IPS-20b (cell line): ENCODE measurements at regions not wholly inside any gene's neighbourhood (a gene's known extent, or its start where the extent isn't known, plus 50 kb on each side); places are given as distances from the start of the nearest gene placed in this dataset.
"Not testable (repeated sequence)": the region's sequence is repeated elsewhere in the genome, so short reads cannot be mapped to it uniquely, and the experiment has no call there.

ENCODE experiments used
- H3K27ac ChIP-seq: one replicate; pipeline ENCODE4 v1.5.1; 2013; ENCODE audit warnings: low read length
- H3K27me3 ChIP-seq: 2 replicates; pipeline ENCODE4 v1.6.1; 2013; ENCODE audit warnings: mild to moderate bottlenecking, low read length, inconsistent platforms; ENCODE audit not compliant: insufficient read depth
- H3K36me3 ChIP-seq: 2 replicates; pipeline ENCODE4 v1.6.1; 2013; ENCODE audit warnings: low read depth, mild to moderate bottlenecking, inconsistent platforms, low read length, moderate library complexity; ENCODE audit not compliant: insufficient read depth
- H3K4me1 ChIP-seq: 2 replicates; pipeline ENCODE4 v1.6.1; 2013; ENCODE audit warnings: mild to moderate bottlenecking, control low read depth, inconsistent platforms, low read length, moderate library complexity; ENCODE audit not compliant: insufficient read depth
- H3K4me3 ChIP-seq: 2 replicates; pipeline ENCODE4 v1.5.1; 2013; ENCODE audit warnings: mild to moderate bottlenecking, low read length, inconsistent platforms
- H3K9ac ChIP-seq: 2 replicates; pipeline ENCODE4 v1.6.1; 2013; ENCODE audit warnings: low read depth, mild to moderate bottlenecking, inconsistent platforms, low read length, moderate library complexity
- H3K9me3 ChIP-seq: 2 replicates; pipeline ENCODE4 v1.6.1; 2013; ENCODE audit warnings: mild to moderate bottlenecking, low read depth, low read length, inconsistent platforms; ENCODE audit not compliant: insufficient read depth

DNA sequence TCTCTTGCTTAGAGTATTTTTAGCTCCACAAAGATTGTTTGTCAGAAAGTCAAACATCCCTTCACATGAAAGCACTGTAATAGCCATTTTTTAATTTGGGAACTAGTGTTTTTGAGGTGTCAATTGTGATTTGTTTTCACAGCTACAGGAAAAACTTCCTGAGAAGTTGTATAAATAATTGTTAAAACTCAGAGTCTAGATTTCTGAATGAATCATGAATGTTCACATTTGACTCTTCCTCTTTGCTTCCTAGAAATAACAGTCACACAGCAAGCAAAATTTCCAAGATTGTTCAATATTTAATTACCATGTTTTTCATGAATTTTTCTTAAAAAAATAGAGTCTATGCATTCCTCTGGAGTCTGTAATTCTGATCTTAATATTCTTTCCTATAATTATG lies 156.9 kb upstream of the SLC7A11 start:
- H3K9ac ChIP-seq, result no peak overlapping the region
- peaks cover 15% of the 10 kb centered on the region; the same call in 1 of the 2 replicates for H3K4me1 ChIP-seq
- peaks cover 31% of the 10 kb centered on the region; the same call in 1 of the 2 replicates for H3K27me3 ChIP-seq
- H3K36me3 ChIP-seq, result no peaks in the 10 kb centered on the region
- H3K9me3 ChIP-seq, result no peaks in the 10 kb centered on the region
- H3K27ac ChIP-seq, result no peak overlapping the region
- no peak overlapping the region for H3K4me3 ChIP-seq

DNA sequence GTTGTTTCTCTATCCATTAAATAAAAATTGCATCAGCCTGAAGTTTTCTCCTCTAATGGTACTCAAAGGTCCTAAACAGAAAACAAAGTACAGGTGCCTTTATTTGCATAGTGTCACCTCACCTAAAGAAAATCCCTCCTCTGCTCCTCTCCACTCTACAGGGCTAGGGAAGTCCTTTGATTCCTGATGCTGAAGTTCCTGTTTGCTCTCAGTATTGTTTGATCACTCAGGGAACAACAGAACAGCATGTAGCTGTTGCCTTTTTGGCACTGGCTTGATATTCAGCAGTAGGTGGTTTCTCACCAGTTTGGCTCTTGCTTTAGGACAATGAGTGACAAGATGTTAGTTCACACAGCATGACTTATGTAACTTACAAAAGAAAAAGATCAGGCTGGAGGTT lies 156.2 kb upstream of the SLC7A11 start:
- Histone ChIP-seq H3K27ac (no peak overlapping the region), H3K9ac (no peak overlapping the region), H3K27me3 (peaks cover 31% of the 10 kb centered on the region; the same call in 1 of the 2 replicates), H3K4me3 (no peak overlapping the region), H3K36me3 (no peaks in the 10 kb centered on the region), H3K9me3 (no peaks in the 10 kb centered on the region), H3K4me1 (peaks cover 15% of the 10 kb centered on the region; the same call in 1 of the 2 replicates)

DNA sequence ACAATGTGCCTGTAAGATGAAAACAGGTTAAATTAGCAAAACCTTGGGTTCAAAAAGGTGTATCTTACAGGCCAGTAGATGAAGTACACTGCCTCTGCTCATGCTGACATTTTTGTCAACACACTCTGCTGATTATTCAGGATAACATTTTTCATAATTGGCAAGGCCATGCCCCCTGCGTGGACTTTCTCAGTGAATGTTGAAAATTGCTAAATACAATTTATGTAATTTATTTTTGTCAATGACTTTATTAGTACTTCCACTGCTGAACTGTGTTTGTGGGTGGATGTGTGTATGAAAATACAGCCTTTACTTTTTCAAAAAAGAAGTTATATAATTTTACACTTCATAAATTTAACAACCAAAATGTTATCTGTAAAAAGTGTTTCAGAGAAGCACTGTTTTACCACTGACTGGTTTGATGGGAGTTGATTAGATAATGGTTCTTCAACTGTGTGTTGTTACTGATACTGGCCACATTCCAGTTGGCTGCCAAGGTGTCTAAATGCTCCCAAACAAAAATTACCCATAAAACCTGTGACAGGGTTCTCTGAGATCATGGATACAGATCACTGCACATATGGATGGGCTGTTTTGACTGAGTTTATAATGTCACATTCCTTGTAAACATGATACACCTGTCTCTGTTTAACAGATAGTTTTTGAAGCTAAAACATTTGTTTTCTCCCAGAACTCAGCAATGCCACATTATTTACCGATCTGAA lies 151.9 kb upstream of the SLC7A11 start:
- H3K4me3 ChIP-seq, result no peak overlapping the region
- no peak overlapping the region for H3K27ac ChIP-seq
- no peaks in the 10 kb centered on the region for H3K9me3 ChIP-seq
- H3K36me3 ChIP-seq, result no peaks in the 10 kb centered on the region
- H3K9ac ChIP-seq, result no peak overlapping the region
- H3K27me3 ChIP-seq, result peaks cover 8% of the 10 kb centered on the region; the same call in 1 of the 2 replicates
- peaks cover 10% of the 10 kb centered on the region; the same call in 1 of the 2 replicates for H3K4me1 ChIP-seq

DNA sequence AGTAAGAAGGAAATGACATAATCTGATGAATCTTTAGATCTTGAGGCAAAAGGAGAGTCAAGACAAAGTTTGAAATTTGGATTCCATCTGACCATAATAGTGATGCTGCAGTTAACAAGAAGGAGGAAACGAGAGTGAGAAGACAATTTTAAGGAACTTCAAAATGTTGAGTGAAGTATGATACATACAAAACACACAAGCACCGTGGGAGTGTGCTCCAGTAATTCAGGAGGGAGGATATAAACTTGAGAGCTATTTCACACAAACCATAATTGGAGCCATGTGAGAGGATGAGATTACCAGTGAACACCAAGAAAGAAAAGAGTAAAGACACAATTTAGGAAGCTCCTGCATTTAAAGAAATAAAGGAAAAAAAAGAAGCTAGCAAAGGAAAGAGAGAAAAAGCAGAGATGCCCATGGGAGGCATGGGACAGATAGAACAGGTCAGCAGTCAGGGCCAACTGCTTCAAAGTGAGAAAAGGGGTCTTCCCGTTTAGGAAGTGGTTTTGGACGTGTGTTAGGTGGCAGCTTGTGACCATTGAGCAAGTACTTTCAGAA lies 150.7 kb upstream of the SLC7A11 start:
- no peak overlapping the region for H3K4me3 ChIP-seq
- H3K9me3 ChIP-seq, result no peaks in the 10 kb centered on the region
- peaks cover 7% of the 10 kb centered on the region; the same call in 1 of the 2 replicates for H3K27me3 ChIP-seq
- H3K27ac ChIP-seq, result no peak overlapping the region
- no peak overlapping the region for H3K9ac ChIP-seq
- no peaks in the 10 kb centered on the region for H3K36me3 ChIP-seq
- H3K4me1 ChIP-seq, result peaks cover under 1% of the 10 kb centered on the region; the same call in 1 of the 2 replicates

DNA sequence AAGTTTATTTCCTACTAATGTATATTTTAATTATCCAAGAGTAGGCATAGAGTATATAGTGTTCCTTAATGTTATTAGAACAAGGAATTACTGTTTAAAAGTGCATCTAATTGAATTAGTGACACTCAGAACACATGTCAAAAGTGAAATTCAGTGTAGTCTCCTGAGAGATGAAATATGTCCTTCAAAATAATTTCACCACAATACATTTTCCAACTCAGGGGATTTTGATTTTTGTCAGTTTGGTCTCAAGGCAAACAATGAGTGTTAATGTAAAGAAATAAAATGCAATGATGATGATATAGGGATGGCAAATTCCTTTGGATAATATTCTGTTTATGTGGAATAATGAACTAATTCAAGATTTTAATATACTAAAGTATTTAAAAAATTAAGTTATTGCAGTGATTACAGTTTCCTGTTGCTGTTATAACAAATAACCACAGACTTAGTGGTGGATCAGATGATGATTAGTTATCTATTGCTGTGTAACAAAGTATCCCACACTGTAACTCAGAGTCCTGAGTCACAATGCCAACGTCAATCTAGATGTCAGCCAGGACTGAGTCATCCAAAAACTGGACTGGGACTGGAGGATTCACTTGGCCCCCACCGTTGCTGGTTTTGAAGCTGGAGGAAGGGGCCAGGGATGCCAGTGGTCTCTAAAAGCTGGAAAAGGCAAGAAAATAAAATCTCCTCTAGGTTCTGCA lies 148.0 kb upstream of the SLC7A11 start:
- H3K4me3 ChIP-seq, result no peak overlapping the region
- no peaks in the 10 kb centered on the region for H3K27me3 ChIP-seq
- no peak overlapping the region for H3K27ac ChIP-seq
- no peaks in the 10 kb centered on the region for H3K4me1 ChIP-seq
- H3K9ac ChIP-seq, result no peak overlapping the region
- H3K36me3 ChIP-seq, result no peaks in the 10 kb centered on the region
- H3K9me3 ChIP-seq, result no peaks in the 10 kb centered on the region

DNA sequence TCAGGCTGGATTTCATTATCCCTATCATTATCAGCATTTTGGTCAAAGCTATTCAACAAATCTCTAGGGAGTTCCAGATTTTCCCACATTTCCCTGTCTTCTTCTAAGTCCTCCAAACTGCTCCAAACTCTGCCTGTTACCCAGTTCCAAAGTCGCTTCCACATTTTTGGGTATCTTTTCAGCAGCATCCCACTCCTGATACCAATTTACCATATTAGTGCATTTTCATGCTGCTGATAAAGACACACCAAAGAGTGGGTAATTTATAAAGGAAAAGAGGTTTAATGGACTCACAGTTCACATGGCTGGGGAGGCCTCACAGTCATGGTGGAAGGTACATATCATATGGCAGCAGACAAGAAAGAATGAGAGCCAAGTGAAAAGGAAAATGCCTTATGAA lies 132.8 kb upstream of the SLC7A11 start:
- Histone ChIP-seq H3K27me3 (no peaks in the 10 kb centered on the region), H3K27ac (no peak overlapping the region), H3K36me3 (no peaks in the 10 kb centered on the region), H3K9me3 (peaks cover 7% of the 10 kb centered on the region), H3K4me3 (no peak overlapping the region), H3K9ac (no peak overlapping the region), H3K4me1 (no peaks in the 10 kb centered on the region)

DNA sequence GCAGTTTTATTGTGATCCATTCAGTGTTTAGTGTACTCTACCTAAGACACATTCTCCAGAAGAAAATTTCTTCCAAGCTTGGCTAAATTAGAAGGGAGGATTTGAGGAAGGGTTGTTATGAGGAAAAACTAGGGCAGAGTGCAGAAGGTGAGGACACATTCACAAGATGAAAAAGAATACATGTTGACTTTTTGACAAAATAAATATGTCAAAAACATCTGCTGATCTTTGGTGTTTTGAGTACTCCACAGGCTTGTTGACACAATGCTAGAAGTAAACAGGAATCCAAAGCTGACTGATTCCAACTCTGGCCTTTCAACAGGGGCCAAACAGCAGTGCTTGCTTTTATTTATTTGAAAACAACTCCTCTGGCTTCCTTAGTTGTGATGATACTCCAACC lies 125.8 kb upstream of the SLC7A11 start:
- no peak overlapping the region for H3K4me3 ChIP-seq
- H3K27me3 ChIP-seq, result no peaks in the 10 kb centered on the region
- no peak overlapping the region for H3K27ac ChIP-seq
- no peaks in the 10 kb centered on the region for H3K9me3 ChIP-seq
- no peaks in the 10 kb centered on the region for H3K4me1 ChIP-seq
- H3K36me3 ChIP-seq, result no peaks in the 10 kb centered on the region
- H3K9ac ChIP-seq, result no peak overlapping the region

DNA sequence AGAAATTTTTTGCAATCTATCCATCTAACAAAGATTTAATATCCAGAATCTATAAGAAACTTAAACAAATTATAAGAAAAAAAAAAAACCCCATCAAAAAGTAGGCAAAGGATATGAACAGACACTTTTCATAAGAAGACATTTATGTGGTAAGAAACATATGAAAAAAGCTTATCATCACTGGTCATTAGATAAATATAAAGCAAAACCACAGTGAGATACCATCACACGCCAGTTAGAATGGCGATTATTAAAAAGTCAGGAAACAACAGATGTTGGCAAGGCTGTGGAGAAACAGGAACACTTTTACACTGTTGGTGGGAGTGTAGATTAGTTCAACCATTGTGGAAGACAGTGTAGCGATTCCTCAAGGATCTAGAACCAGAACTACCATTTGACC lies 110.3 kb upstream of the SLC7A11 start:
- not testable (repeated sequence) for H3K27ac ChIP-seq, H3K4me3 ChIP-seq, H3K9ac ChIP-seq, H3K4me1 ChIP-seq, H3K36me3 ChIP-seq, H3K27me3 ChIP-seq
- H3K9me3 ChIP-seq, result peaks cover 17% of the 10 kb centered on the region

DNA sequence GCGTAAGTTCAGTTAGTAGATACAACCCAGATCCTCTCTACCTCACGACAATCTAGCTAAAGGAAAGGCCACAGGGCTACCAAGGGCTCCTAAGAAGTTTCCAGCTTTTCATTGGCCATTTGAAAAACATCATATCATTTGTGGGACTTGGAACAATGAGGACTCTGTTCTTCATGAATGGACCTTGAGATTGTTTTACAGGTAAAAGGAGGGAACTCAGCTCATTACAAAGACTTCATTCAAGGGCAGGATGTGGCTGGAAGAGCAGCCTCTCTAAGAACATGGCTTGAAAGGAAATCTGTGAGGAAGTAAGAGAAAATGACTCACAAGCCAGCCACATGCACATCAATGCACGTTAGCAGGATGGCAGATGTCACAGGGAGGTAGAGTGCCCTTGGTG lies 105.9 kb upstream of the SLC7A11 start:
- H3K9me3 ChIP-seq, result no peaks in the 10 kb centered on the region; the same call in 1 of the 2 replicates
- H3K27me3 ChIP-seq, result no peaks in the 10 kb centered on the region
- no peak overlapping the region for H3K4me3 ChIP-seq
- H3K27ac ChIP-seq, result no peak overlapping the region
- no peaks in the 10 kb centered on the region for H3K36me3 ChIP-seq
- no peak overlapping the region for H3K9ac ChIP-seq
- no peaks in the 10 kb centered on the region for H3K4me1 ChIP-seq

DNA sequence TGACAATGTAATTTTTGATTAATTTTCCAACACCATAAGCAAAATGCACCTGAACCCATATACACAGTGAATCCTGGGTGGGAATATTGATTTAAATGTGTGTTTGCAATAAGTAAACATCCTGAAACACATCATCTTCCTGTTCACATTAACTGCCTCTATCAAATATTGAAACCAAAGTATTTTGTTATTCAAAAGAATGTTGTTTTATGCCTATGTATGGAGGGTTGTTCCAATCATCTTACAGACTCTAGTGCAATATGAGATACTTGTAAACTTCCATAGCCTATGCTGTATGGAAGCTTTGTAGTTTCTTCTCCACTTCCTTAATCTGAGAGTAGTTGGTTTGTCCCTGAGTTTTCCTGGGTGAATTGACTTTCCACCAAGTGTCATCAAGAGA lies 105.4 kb upstream of the SLC7A11 start:
- H3K4me1 ChIP-seq, result no peaks in the 10 kb centered on the region
- H3K27me3 ChIP-seq, result no peaks in the 10 kb centered on the region
- H3K27ac ChIP-seq, result no peak overlapping the region
- H3K9ac ChIP-seq, result no peak overlapping the region
- H3K36me3 ChIP-seq, result no peaks in the 10 kb centered on the region
- H3K4me3 ChIP-seq, result no peak overlapping the region
- no peaks in the 10 kb centered on the region; the same call in 1 of the 2 replicates for H3K9me3 ChIP-seq

DNA sequence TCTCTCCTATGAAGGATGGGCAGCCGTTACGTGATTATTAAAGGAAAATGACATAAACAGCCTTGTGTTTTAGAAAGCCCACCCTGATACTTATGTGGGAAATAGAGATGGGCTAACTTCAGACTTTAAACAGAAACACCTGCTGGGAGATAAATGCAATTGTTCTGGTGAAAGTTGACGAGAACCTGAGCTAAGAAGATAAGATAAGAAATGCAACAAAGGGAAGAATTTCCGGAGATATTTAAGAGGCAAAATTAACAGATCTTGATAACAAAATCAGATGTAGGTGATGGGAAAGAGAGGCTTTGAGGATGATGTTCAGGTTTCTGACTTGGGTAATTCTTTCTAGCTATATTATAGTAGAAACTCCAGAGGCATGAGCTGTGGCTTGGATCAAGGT lies 102.7 kb upstream of the SLC7A11 start:
- no peaks in the 10 kb centered on the region for H3K27me3 ChIP-seq
- no peaks in the 10 kb centered on the region for H3K4me1 ChIP-seq
- H3K9me3 ChIP-seq, result no peaks in the 10 kb centered on the region
- H3K36me3 ChIP-seq, result no peaks in the 10 kb centered on the region
- no peak overlapping the region for H3K4me3 ChIP-seq
- H3K9ac ChIP-seq, result no peak overlapping the region
- H3K27ac ChIP-seq, result no peak overlapping the region

DNA sequence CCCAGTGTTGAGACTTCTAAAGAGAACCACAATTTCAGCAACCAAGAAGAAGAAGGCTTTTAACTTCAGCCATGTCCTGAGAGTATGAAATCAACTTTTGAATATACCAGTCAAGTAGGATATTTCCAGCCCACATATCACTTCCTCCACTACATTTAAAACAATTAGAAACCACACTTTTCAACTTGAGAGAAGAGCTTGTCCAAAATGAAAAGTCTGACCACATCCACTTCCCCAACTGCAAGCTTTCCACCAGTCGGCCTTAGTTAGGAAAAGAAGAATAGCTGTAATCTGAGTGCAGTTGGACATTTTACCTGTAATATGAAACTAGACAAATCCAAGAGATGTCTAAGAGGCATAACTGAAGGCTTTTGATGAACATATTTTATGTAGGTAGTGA lies 101.9 kb upstream of the SLC7A11 start:
- Histone ChIP-seq H3K9me3 (no peaks in the 10 kb centered on the region), H3K9ac (no peak overlapping the region), H3K4me1 (no peaks in the 10 kb centered on the region), H3K27me3 (no peaks in the 10 kb centered on the region), H3K27ac (no peak overlapping the region), H3K4me3 (no peak overlapping the region), H3K36me3 (no peaks in the 10 kb centered on the region)
